HEK293T (cell line): ENCODE measurements at regions not wholly inside any gene's neighbourhood (a gene's known extent, or its start where the extent isn't known, plus 50 kb on each side); places are given as distances from the start of the nearest gene placed in this dataset.

ENCODE experiments used
- CTCF ChIA-PET: fragments of 350-600 bp; formaldehyde crosslinking; extraction: SDS; loops from one replicate; lab custom pipeline; 2021; ENCODE audit warnings: antibody characterized with exemption, inconsistent platforms; lab: Yijun Ruan, JAX
- POLR2A ChIA-PET: fragments of 350-600 bp; formaldehyde crosslinking; extraction: SDS; loops from one replicate; lab custom pipeline; 2020; ENCODE audit warnings: antibody characterized with exemption, inconsistent platforms; lab: Yijun Ruan, JAX
- DNase-seq: peaks from one replicate; pipeline ENCODE4 v3.0.0; 2012; ENCODE audit warnings: mixed read lengths; ENCODE audit errors: extremely low spot score
- ARNT ChIP-seq: fragments of 450-650 bp; IDR thresholded peaks from 2 replicates; pipeline ENCODE4 v1.6.1; 2017; ENCODE audit warnings: mild to moderate bottlenecking
- BHLHE40 ChIP-seq: fragments of 450-650 bp; IDR thresholded peaks from 2 replicates; pipeline ENCODE4 v1.6.1; 2016; ENCODE audit warnings: mild to moderate bottlenecking, moderate library complexity, borderline replicate concordance
- CTBP1 ChIP-seq: fragments of 450-650 bp; IDR thresholded peaks from 2 replicates; pipeline ENCODE4 v1.6.1; 2016; ENCODE audit warnings: borderline replicate concordance
- ELF4 ChIP-seq: fragments of 450-650 bp; IDR thresholded peaks from 2 replicates; pipeline ENCODE4 v1.6.1; 2017; ENCODE audit warnings: antibody characterized with exemption
- FOXA1 ChIP-seq: fragments of 450-650 bp; IDR thresholded peaks from 2 replicates; pipeline ENCODE4 v1.6.1; 2016; ENCODE audit warnings: mild to moderate bottlenecking
- FOXK2 ChIP-seq: fragments of 450-650 bp; IDR thresholded peaks from 2 replicates; pipeline ENCODE4 v1.6.1; 2016; ENCODE audit warnings: mild to moderate bottlenecking
- FOXM1 ChIP-seq: fragments of 450-650 bp; IDR thresholded peaks from 2 replicates; pipeline ENCODE4 v1.6.1; 2017; ENCODE audit warnings: mild to moderate bottlenecking, borderline replicate concordance
- HDGF ChIP-seq: fragments of 450-650 bp; IDR thresholded peaks from 2 replicates; pipeline ENCODE4 v1.6.1; 2017; ENCODE audit warnings: antibody characterized with exemption, borderline replicate concordance
- L3MBTL2 ChIP-seq: fragments of 450-650 bp; conservative IDR thresholded peaks from 2 replicates; pipeline ENCODE4 v1.6.1; 2016; ENCODE audit warnings: mild to moderate bottlenecking
- LEF1 ChIP-seq: fragments of 450-650 bp; IDR thresholded peaks from 2 replicates; pipeline ENCODE4 v1.6.1; 2017; ENCODE audit warnings: mild to moderate bottlenecking, borderline replicate concordance
- NFRKB ChIP-seq: fragments of 450-650 bp; IDR thresholded peaks from 2 replicates; pipeline ENCODE4 v1.6.1; 2016; ENCODE audit warnings: mild to moderate bottlenecking, moderate library complexity
- PKNOX1 ChIP-seq: fragments of 450-650 bp; IDR thresholded peaks from 2 replicates; pipeline ENCODE4 v1.6.1; 2016
- SP1 ChIP-seq: fragments of 450-650 bp; IDR thresholded peaks from 2 replicates; pipeline ENCODE4 v1.6.1; 2017
- SUZ12 ChIP-seq: fragments of 450-650 bp; IDR thresholded peaks from 2 replicates; pipeline ENCODE4 v1.6.1; 2016; ENCODE audit warnings: mild to moderate bottlenecking
- TARDBP ChIP-seq: fragments of 450-650 bp; IDR thresholded peaks from 2 replicates; pipeline ENCODE4 v1.6.1; 2016
- ZNF384 ChIP-seq: fragments of 450-650 bp; IDR thresholded peaks from 2 replicates; pipeline ENCODE4 v1.6.1; 2016

- POLR2A ChIA-PET = no interaction called here
- DNase-seq = peak; percentile 52
- CTCF ChIA-PET = no interaction called here
- TF ChIP-seq ARNT = no peak
- TF ChIP-seq TARDBP = no peak
- TF ChIP-seq ZNF384 = no peak
- TF ChIP-seq ELF4 = no peak
- TF ChIP-seq FOXM1 = no peak
- no peak for TF ChIP-seq NFRKB
- no peak for TF ChIP-seq LEF1
- no peak for TF ChIP-seq FOXA1
- no peak for TF ChIP-seq CTBP1
- no peak for TF ChIP-seq L3MBTL2
- TF ChIP-seq FOXK2 = no peak
- TF ChIP-seq HDGF = no peak
- TF ChIP-seq BHLHE40 = no peak
- no peak for TF ChIP-seq SP1
These were observed 63.5 kb downstream of the OTOL1 start for GRCh38 chr3:161560008-161560637.

- CTCF ChIA-PET = interaction anchor here (0.6 kb wide), 1 partner anchor 287 kb away, joined by 4 read pairs; no protein-coding TSS in a partner anchor
These were observed 71.2 kb downstream of the OTOL1 start for GRCh38 chr3:161567577-161568361.

GRCh38 chr3:161568671-161569070, 72.1 kb downstream of the OTOL1 start:
- CTCF ChIA-PET = no interaction called here
- TF ChIP-seq L3MBTL2 = no peak
- no peak for TF ChIP-seq ARNT
- TF ChIP-seq ZNF384 = no peak
- TF ChIP-seq TARDBP = no peak
- no peak for TF ChIP-seq NFRKB
- TF ChIP-seq ELF4 = no peak
- POLR2A ChIA-PET = no interaction called here
- DNase-seq = no peak

More at GRCh38 chr3:161567577-161568361, 71.2 kb downstream of the OTOL1 start:
- TF ChIP-seq ZNF384 = no peak
- TF ChIP-seq HDGF = no peak
- no peak for TF ChIP-seq FOXA1
- TF ChIP-seq SUZ12 = no peak
- no peak for TF ChIP-seq FOXM1
- TF ChIP-seq LEF1 = no peak
- no peak for TF ChIP-seq PKNOX1
- POLR2A ChIA-PET = no interaction called here
- no peak for DNase-seq

GRCh38 chr3:161571951-161572350, 75.3 kb downstream of the OTOL1 start:
- TF ChIP-seq SUZ12 (no peak), LEF1 (no peak), CTBP1 (no peak), ELF4 (no peak), FOXA1 (no peak)
- CTCF ChIA-PET = no interaction called here
- POLR2A ChIA-PET = no interaction called here
- DNase-seq = no peak

- no peak for DNase-seq
- ChIA-PET CTCF (no interaction called here), POLR2A (no interaction called here)
- TF ChIP-seq ZNF384 (no peak), SUZ12 (no peak), BHLHE40 (no peak), LEF1 (no peak), ARNT (no peak), FOXK2 (no peak), CTBP1 (no peak)
These were observed 76.5 kb downstream of the OTOL1 start for GRCh38 chr3:161573136-161573535.

- DNase-seq = no peak
- POLR2A ChIA-PET = no interaction called here
- no peak for TF ChIP-seq BHLHE40
- no peak for TF ChIP-seq NFRKB
- TF ChIP-seq SP1 = no peak
- TF ChIP-seq FOXM1 = no peak
- no peak for TF ChIP-seq FOXK2
- no peak for TF ChIP-seq L3MBTL2
- CTCF ChIA-PET = no interaction called here
These were observed 79.3 kb downstream of the OTOL1 start for GRCh38 chr3:161575901-161576300.

GRCh38 chr3:161576311-161576710, 79.7 kb downstream of the OTOL1 start:
- ChIA-PET CTCF (no interaction called here), POLR2A (no interaction called here)

More at GRCh38 chr3:161576311-161576710, 79.7 kb downstream of the OTOL1 start:
- no peak for TF ChIP-seq BHLHE40
- TF ChIP-seq FOXK2 = no peak
- no peak for TF ChIP-seq SP1
- TF ChIP-seq LEF1 = no peak
- TF ChIP-seq FOXA1 = no peak
- TF ChIP-seq ELF4 = no peak
- TF ChIP-seq NFRKB = no peak
- TF ChIP-seq SUZ12 = no peak
- no peak for TF ChIP-seq L3MBTL2
- no peak for DNase-seq
